DND-41 (cell line): ENCODE measurements at regions not wholly inside any gene's neighbourhood (a gene's known extent, or its start where the extent isn't known, plus 50 kb on each side); places are given as distances from the start of the nearest gene placed in this dataset.

Experiments
- ATAC-seq: fragments of 200-7000 bp; cut with Tn5 transposase; 3 replicates; pipeline ENCODE4 v1.9.1; 2021; ENCODE audit warnings: low read depth; ENCODE audit not compliant: insufficient read depth
- DNase-seq: peaks from one replicate; pipeline ENCODE4 v3.0.0-alpha.2; 2020
- H2AFZ ChIP-seq: 2 replicates; pipeline ENCODE4 v1.6.0; 2012; ENCODE audit warnings: low read depth, low read length
- H3K27ac ChIP-seq: 2 replicates; pipeline ENCODE4 v1.5.1; 2012; ENCODE audit warnings: low read length, inconsistent platforms
- H3K27me3 ChIP-seq: fragments of 200-600 bp; sonication (generic); 2 replicates; pipeline ENCODE4 v1.6.0; 2012; ENCODE audit warnings: low read length, mild to moderate bottlenecking, inconsistent platforms; ENCODE audit not compliant: insufficient read depth, poor library complexity
- H3K36me3 ChIP-seq: 2 replicates; pipeline ENCODE4 v1.5.1; 2012; ENCODE audit warnings: low read length, inconsistent platforms; ENCODE audit not compliant: insufficient read depth
- H3K4me1 ChIP-seq: 2 replicates; pipeline ENCODE4 v1.5.1; 2012; ENCODE audit warnings: mild to moderate bottlenecking, low read length; ENCODE audit not compliant: insufficient read depth
- H3K4me2 ChIP-seq: 2 replicates; pipeline ENCODE4 v1.6.0; 2012; ENCODE audit warnings: mild to moderate bottlenecking, moderate library complexity, low read length, inconsistent platforms; ENCODE audit not compliant: insufficient read depth
- H3K4me3 ChIP-seq, 2 experiments: fragments of 200-600 bp in 1 of 2; shearing (Covaris generic) in 1 of 2; 2 replicates each; pipeline ENCODE4 v1.5.1; 2012 to 2016; ENCODE audit warnings: inconsistent platforms in 2 of 2, low read length in 2 of 2, mild to moderate bottlenecking in 2 of 2, low read depth in 1 of 2, moderate library complexity in 1 of 2
- H3K79me2 ChIP-seq: 2 replicates; pipeline ENCODE4 v1.6.0; 2012; ENCODE audit warnings: low read length, inconsistent platforms; ENCODE audit not compliant: insufficient read depth
- H3K9ac ChIP-seq: 2 replicates; pipeline ENCODE4 v1.6.0; 2012; ENCODE audit warnings: low read depth, mild to moderate bottlenecking, inconsistent platforms, low read length, moderate library complexity
- H3K9me3 ChIP-seq: 2 replicates; pipeline ENCODE4 v1.5.1; 2012; ENCODE audit warnings: low read length, moderate library complexity, mild to moderate bottlenecking, inconsistent platforms; ENCODE audit not compliant: insufficient read depth, severe bottlenecking
- H4K20me1 ChIP-seq: 2 replicates; pipeline ENCODE4 v1.6.0; 2012; ENCODE audit warnings: low read length; ENCODE audit not compliant: insufficient read depth
- EZH2 ChIP-seq: IDR thresholded peaks from 3 replicates; pipeline ENCODE4 v1.6.1; 2012; ENCODE audit warnings: borderline replicate concordance, low read depth, mild to moderate bottlenecking, moderate library complexity, low read length, inconsistent platforms; ENCODE audit not compliant: severe bottlenecking
- TF ChIP-seq, protein P1 (sequence below): IDR thresholded peaks from 2 replicates; pipeline ENCODE4 v1.5.1; 2012; ENCODE audit warnings: borderline replicate concordance, low read length, moderate library complexity, mild to moderate bottlenecking; ENCODE audit not compliant: poor library complexity, severe bottlenecking; ENCODE audit errors: extremely low read depth

GRCh38 chr1:60244906-60245305, 171.3 kb upstream of the C1orf87 start:
- DNase-seq (no peak), ATAC-seq (no peak)
- no peaks in the 10 kb centered on the region for H3K27me3 ChIP-seq
- no peaks in the 10 kb centered on the region for H3K9me3 ChIP-seq
- H2AFZ ChIP-seq, result no peak overlapping the region
- H3K4me3 ChIP-seq, result no peak overlapping the region
- H3K4me2 ChIP-seq, result no peak overlapping the region
- H3K4me1 ChIP-seq, result no peaks in the 10 kb centered on the region
- TF ChIP-seq, protein P1, sequence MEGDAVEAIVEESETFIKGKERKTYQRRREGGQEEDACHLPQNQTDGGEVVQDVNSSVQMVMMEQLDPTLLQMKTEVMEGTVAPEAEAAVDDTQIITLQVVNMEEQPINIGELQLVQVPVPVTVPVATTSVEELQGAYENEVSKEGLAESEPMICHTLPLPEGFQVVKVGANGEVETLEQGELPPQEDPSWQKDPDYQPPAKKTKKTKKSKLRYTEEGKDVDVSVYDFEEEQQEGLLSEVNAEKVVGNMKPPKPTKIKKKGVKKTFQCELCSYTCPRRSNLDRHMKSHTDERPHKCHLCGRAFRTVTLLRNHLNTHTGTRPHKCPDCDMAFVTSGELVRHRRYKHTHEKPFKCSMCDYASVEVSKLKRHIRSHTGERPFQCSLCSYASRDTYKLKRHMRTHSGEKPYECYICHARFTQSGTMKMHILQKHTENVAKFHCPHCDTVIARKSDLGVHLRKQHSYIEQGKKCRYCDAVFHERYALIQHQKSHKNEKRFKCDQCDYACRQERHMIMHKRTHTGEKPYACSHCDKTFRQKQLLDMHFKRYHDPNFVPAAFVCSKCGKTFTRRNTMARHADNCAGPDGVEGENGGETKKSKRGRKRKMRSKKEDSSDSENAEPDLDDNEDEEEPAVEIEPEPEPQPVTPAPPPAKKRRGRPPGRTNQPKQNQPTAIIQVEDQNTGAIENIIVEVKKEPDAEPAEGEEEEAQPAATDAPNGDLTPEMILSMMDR, result no peak
- no peak for TF ChIP-seq EZH2
- no peaks in the 10 kb centered on the region for H3K79me2 ChIP-seq
- no peaks in the 10 kb centered on the region for H4K20me1 ChIP-seq
- H3K27ac ChIP-seq, result no peak overlapping the region
- no peak overlapping the region for H3K9ac ChIP-seq
- no peaks in the 10 kb centered on the region for H3K36me3 ChIP-seq

DNA sequence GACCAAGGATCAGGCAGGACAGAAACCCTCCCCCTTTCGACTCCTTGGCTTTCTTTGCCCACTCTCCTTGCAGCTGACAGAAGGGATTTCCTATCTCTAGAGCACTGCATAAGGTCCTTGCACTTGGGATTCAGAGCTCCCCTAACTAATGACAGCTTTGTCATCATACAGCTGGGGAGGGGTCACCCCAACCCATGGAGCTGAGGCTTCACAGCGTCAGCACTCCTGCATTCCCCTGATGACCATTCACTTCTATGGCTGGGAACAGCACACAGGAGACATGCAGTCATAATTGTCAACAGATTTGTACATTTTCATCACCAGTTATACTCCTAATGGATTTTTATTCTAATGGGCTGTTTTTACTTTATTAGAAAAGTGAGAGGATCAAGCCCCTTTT, 161.7 kb upstream of the C1orf87 start:
- no peak for DNase-seq
- H3K9ac ChIP-seq, result no peak overlapping the region
- H3K79me2 ChIP-seq, result no peaks in the 10 kb centered on the region
- no peaks in the 10 kb centered on the region for H3K36me3 ChIP-seq
- no peaks in the 10 kb centered on the region for H3K9me3 ChIP-seq
- no peaks in the 10 kb centered on the region for H3K4me1 ChIP-seq
- no peak overlapping the region for H3K27ac ChIP-seq
- TF ChIP-seq, protein P1, result no peak
- TF ChIP-seq EZH2, result no peak
- no peak overlapping the region for H3K4me2 ChIP-seq
- ATAC-seq, result no peak
- H2AFZ ChIP-seq, result no peak overlapping the region
- no peaks in the 10 kb centered on the region for H4K20me1 ChIP-seq
- no peaks in the 10 kb centered on the region for H3K27me3 ChIP-seq
- no peak overlapping the region for H3K4me3 ChIP-seq

GRCh38 chr1:60234776-60235175, 161.2 kb upstream of the C1orf87 start:
- no peak overlapping the region for H2AFZ ChIP-seq
- H3K9me3 ChIP-seq, result no peaks in the 10 kb centered on the region
- H3K4me2 ChIP-seq, result no peak overlapping the region
- H3K9ac ChIP-seq, result no peak overlapping the region
- no peaks in the 10 kb centered on the region for H3K79me2 ChIP-seq
- no peak overlapping the region for H3K4me3 ChIP-seq
- H3K27ac ChIP-seq, result no peak overlapping the region
- DNase-seq, result no peak
- H4K20me1 ChIP-seq, result no peaks in the 10 kb centered on the region
- H3K36me3 ChIP-seq, result no peaks in the 10 kb centered on the region
- no peaks in the 10 kb centered on the region for H3K4me1 ChIP-seq
- no peak for TF ChIP-seq EZH2
- TF ChIP-seq, protein P1, result no peak
- H3K27me3 ChIP-seq, result no peaks in the 10 kb centered on the region
- no peak for ATAC-seq

DNA sequence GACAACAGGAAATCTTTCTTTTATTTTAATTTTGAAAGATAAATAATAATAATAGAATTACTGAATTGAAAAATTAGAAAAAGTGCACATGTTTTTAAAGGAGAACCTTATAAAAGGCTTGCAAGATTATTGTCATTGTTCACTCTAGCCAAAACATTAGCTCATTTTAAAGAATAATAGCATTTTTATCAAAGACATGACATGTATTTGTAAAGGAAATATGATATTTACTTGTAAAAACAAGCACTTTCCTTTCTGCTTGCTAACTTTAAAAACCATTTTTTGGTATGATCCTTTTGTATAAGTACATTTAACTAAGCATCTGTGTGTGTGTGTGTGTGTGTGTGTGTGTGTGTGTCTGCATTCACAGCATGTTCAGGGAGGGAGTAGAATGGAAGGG, 156.3 kb upstream of the C1orf87 start:
- Histone ChIP-seq H3K79me2 (no peaks in the 10 kb centered on the region), H3K9ac (no peak overlapping the region), H3K27ac (no peak overlapping the region), H3K36me3 (no peaks in the 10 kb centered on the region), H3K4me2 (no peak overlapping the region), H3K4me3 (no peak overlapping the region), H3K27me3 (no peaks in the 10 kb centered on the region), H4K20me1 (no peaks in the 10 kb centered on the region), H3K9me3 (no peaks in the 10 kb centered on the region), H3K4me1 (no peaks in the 10 kb centered on the region), H2AFZ (no peak overlapping the region)
- DNase-seq (no peak), ATAC-seq (no peak)
- TF ChIP-seq, protein P1, result no peak
- no peak for TF ChIP-seq EZH2
